ENCODE measurements at regions not wholly inside any gene's neighbourhood (a gene's known extent, or its start where the extent isn't known, plus 50 kb on each side); places are given as distances from the start of the nearest gene placed in this dataset.

GRCh38 chr12:64943686-64944085 is 119.2 kb downstream of the TBC1D30 start:
- Histone ChIP-seq H3K9me3 (no peaks in the 10 kb centered on the region), H3K27me3 (no peaks in the 10 kb centered on the region), H3K27ac (no peak overlapping the region), H3K4me1 (peaks cover 0 to 14% (median 7%) of the 10 kb centered on the region in 4 donors), H3K36me3 (no peaks in the 10 kb centered on the region), H3K4me3 (no peak overlapping the region)
- DNase-seq: no peak
- TF ChIP-seq POLR2A (IDR thresholded peaks at IDR 0.05) (no peak), CTCF (IDR thresholded peaks at IDR 0.05) (no peak), POLR2AphosphoS5 (IDR thresholded peaks at IDR 0.05) (no peak), EP300 (IDR thresholded peaks at IDR 0.05) (no peak)
- WGBS, 2 donors: 36 to 75% methylated on average over 5 of the region's 5 CpGs
- intact Hi-C loops (cut with DNase I): no loop called here

- DNase-seq: no peak
- Histone ChIP-seq H3K27ac (no peak overlapping the region), H3K27me3 (no peaks in the 10 kb centered on the region), H3K4me1 (peaks cover 0 to 14% (median 7%) of the 10 kb centered on the region in 4 donors), H3K36me3 (no peaks in the 10 kb centered on the region), H3K9me3 (no peaks in the 10 kb centered on the region), H3K4me3 (no peak overlapping the region)
- intact Hi-C loops (cut with DNase I): no loop called here
- TF ChIP-seq POLR2A (IDR thresholded peaks at IDR 0.05): no peak
- no peak for TF ChIP-seq EP300 (IDR thresholded peaks at IDR 0.05)
- TF ChIP-seq CTCF (IDR thresholded peaks at IDR 0.05): no peak
- no peak for TF ChIP-seq POLR2AphosphoS5 (IDR thresholded peaks at IDR 0.05)
- 81 to 85% methylated on average over 3 of the region's 3 CpGs for WGBS, 2 donors
These were observed 120.5 kb downstream of the TBC1D30 start for GRCh38 chr12:64944966-64945365.

- DNase-seq: peak; percentile 71
- Histone ChIP-seq H3K27ac (no peak overlapping the region), H3K27me3 (no peaks in the 10 kb centered on the region), H3K9me3 (no peaks in the 10 kb centered on the region), H3K36me3 (no peaks in the 10 kb centered on the region), H3K4me1 (peaks cover 0 to 14% (median 7%) of the 10 kb centered on the region in 4 donors), H3K4me3 (no peak overlapping the region)
- TF ChIP-seq POLR2A (IDR thresholded peaks at IDR 0.05): no peak
- no peak for TF ChIP-seq CTCF (IDR thresholded peaks at IDR 0.05)
- TF ChIP-seq POLR2AphosphoS5 (IDR thresholded peaks at IDR 0.05): peak in 2 of 4 donors; percentile 24 to 48
- no peak for TF ChIP-seq EP300 (IDR thresholded peaks at IDR 0.05)
- 65 to 77% methylated on average over 5 of the region's 5 CpGs for WGBS, 2 donors
- intact Hi-C loops (cut with DNase I): no loop called here
These were observed 121.8 kb downstream of the TBC1D30 start for GRCh38 chr12:64946132-64946829.

GRCh38 chr12:64950711-64951298 is 126.4 kb downstream of the TBC1D30 start:
- TF ChIP-seq POLR2AphosphoS5 (IDR thresholded peaks at IDR 0.05) (no peak), POLR2A (IDR thresholded peaks at IDR 0.05) (no peak), EP300 (IDR thresholded peaks at IDR 0.05) (no peak), CTCF (IDR thresholded peaks at IDR 0.05) (no peak)
- H3K4me3 ChIP-seq: no peak overlapping the region
- WGBS, 2 donors: 41 to 67% methylated on average over 3 of the region's 3 CpGs
- H3K27me3 ChIP-seq: no peaks in the 10 kb centered on the region
- DNase-seq: no peak
- H3K9me3 ChIP-seq: no peaks in the 10 kb centered on the region
- H3K27ac ChIP-seq: no peak overlapping the region
- intact Hi-C loops (cut with DNase I): no loop called here
- H3K36me3 ChIP-seq: no peaks in the 10 kb centered on the region
- peaks cover 0 to 10% (median 7%) of the 10 kb centered on the region in 4 donors for H3K4me1 ChIP-seq
